Calu3 (cell line): ENCODE measurements at regions not wholly inside any gene's neighbourhood (a gene's known extent, or its start where the extent isn't known, plus 50 kb on each side); places are given as distances from the start of the nearest gene placed in this dataset.

Experiments
- BruUV-seq: library from RNA; stranded (reverse); fragments of 400-500 nt; replicated peaks from 2 replicates; lab custom pipeline; 2021; lab: Mats Ljungman, UMichigan
- CTCF ChIA-PET: fragments of 300-600 bp; sonication (Branson Sonifier 250); formaldehyde crosslinking; loops from one replicate; lab custom pipeline; 2022; ENCODE audit warnings: antibody characterized with exemption; lab: Charles Lee
- DNase-seq: peaks from one replicate; pipeline ENCODE4 v3.0.0; 2022
- H3K27ac Mint-ChIP-seq: one replicate; pipeline ENCODE4 v1.8.0; 2022; ENCODE audit warnings: mixed read lengths; ENCODE audit not compliant: unreplicated experiment
- H3K27me3 Mint-ChIP-seq: one replicate; pipeline ENCODE4 v1.8.0; 2022; ENCODE audit warnings: mixed read lengths; ENCODE audit not compliant: unreplicated experiment
- H3K36me3 Mint-ChIP-seq: one replicate; pipeline ENCODE4 v1.8.0; 2022; ENCODE audit warnings: mild to moderate bottlenecking, moderate library complexity, mixed read lengths; ENCODE audit not compliant: insufficient read depth, unreplicated experiment
- H3K4me1 Mint-ChIP-seq: one replicate; pipeline ENCODE4 v1.8.0; 2022; ENCODE audit warnings: mild to moderate bottlenecking, low read depth, mixed read lengths; ENCODE audit not compliant: unreplicated experiment
- H3K4me3 Mint-ChIP-seq: one replicate; pipeline ENCODE4 v1.8.0; 2022; ENCODE audit warnings: mild to moderate bottlenecking, low read depth, moderate library complexity, mixed read lengths; ENCODE audit not compliant: unreplicated experiment
- H3K9me3 Mint-ChIP-seq: one replicate; pipeline ENCODE4 v1.8.0; 2022; ENCODE audit warnings: low read depth, mixed read lengths; ENCODE audit not compliant: unreplicated experiment
- CTCF ChIP-seq: fragments of 200-600 bp; IDR thresholded peaks from one replicate; pipeline ENCODE4 v1.8.0; 2022; ENCODE audit warnings: antibody characterized with exemption; ENCODE audit not compliant: unreplicated experiment
- intact Hi-C: fragments of 100-400 bp; cut with micrococcal nuclease; formaldehyde crosslinking; loops from one replicate; pipeline ENCODE4 v1.10.0; 2022; ENCODE audit not compliant: unreplicated experiment

- no TSS peak for BruUV-seq
- no peaks in the 10 kb centered on the region for H3K9me3 Mint-ChIP-seq
- no peak for TF ChIP-seq CTCF
- CTCF ChIA-PET, result no interaction called here
- no peak overlapping the region for H3K27ac Mint-ChIP-seq
- no peak for DNase-seq
- intact Hi-C loops, result no loop called here
- H3K36me3 Mint-ChIP-seq, result no peaks in the 10 kb centered on the region
- H3K4me3 Mint-ChIP-seq, result no peak overlapping the region
- no peaks in the 10 kb centered on the region for H3K4me1 Mint-ChIP-seq
- no peaks in the 10 kb centered on the region for H3K27me3 Mint-ChIP-seq
These were observed 276.5 kb upstream of the SMARCA2 start for GRCh38 chr9:1738511-1739100.

GRCh38 chr9:1743121-1743960 is 271.8 kb upstream of the SMARCA2 start:
- H3K4me1 Mint-ChIP-seq, result no peaks in the 10 kb centered on the region
- H3K4me3 Mint-ChIP-seq, result no peak overlapping the region
- H3K27ac Mint-ChIP-seq, result no peak overlapping the region
- DNase-seq, result no peak
- H3K36me3 Mint-ChIP-seq, result no peaks in the 10 kb centered on the region
- no peaks in the 10 kb centered on the region for H3K27me3 Mint-ChIP-seq
- CTCF ChIA-PET, result no interaction called here
- TF ChIP-seq CTCF, result no peak
- peaks cover 2% of the 10 kb centered on the region for H3K9me3 Mint-ChIP-seq
- BruUV-seq, result no TSS peak
- intact Hi-C loops, result no loop called here

- BruUV-seq, result no TSS peak
- CTCF ChIA-PET, result no interaction called here
- no peak for TF ChIP-seq CTCF
- no peaks in the 10 kb centered on the region for H3K27me3 Mint-ChIP-seq
- no peaks in the 10 kb centered on the region for H3K36me3 Mint-ChIP-seq
- DNase-seq, result no peak
- no peaks in the 10 kb centered on the region for H3K4me1 Mint-ChIP-seq
- H3K9me3 Mint-ChIP-seq, result peaks cover 5% of the 10 kb centered on the region
- H3K4me3 Mint-ChIP-seq, result no peak overlapping the region
- no peak overlapping the region for H3K27ac Mint-ChIP-seq
- intact Hi-C loops, result no loop called here
These were observed 269.2 kb upstream of the SMARCA2 start for GRCh38 chr9:1745980-1746379.

GRCh38 chr9:1747417-1747967 is 267.7 kb upstream of the SMARCA2 start:
- intact Hi-C loops, result no loop called here
- Mint-ChIP-seq H3K27ac (no peak overlapping the region), H3K4me1 (no peaks in the 10 kb centered on the region), H3K36me3 (no peaks in the 10 kb centered on the region), H3K27me3 (no peaks in the 10 kb centered on the region), H3K9me3 (peaks cover 8% of the 10 kb centered on the region), H3K4me3 (no peak overlapping the region)
- CTCF ChIA-PET, result no interaction called here
- no TSS peak for BruUV-seq
- TF ChIP-seq CTCF, result no peak
- no peak for DNase-seq
